Transverse colon (tissue), 4 donors: ENCODE measurements at regions not wholly inside any gene's neighbourhood (a gene's known extent, or its start where the extent isn't known, plus 50 kb on each side); places are given as distances from the start of the nearest gene placed in this dataset.

Experiments used
- DNase-seq: peaks from one replicate; pipeline ENCODE4 v3.0.0-alpha.2; 2019
- H3K27ac ChIP-seq, 4 donors: fragments of 200-600 bp; sonication (generic); 2 replicates each; pipeline ENCODE4 v1.5.1; 2016 to 2018; ENCODE audit warnings: inconsistent platforms in 4 of 4
- H3K27me3 ChIP-seq: fragments of 200-600 bp; sonication (generic); 2 replicates; pipeline ENCODE4 v1.5.1; 2017; ENCODE audit warnings: inconsistent platforms
- H3K36me3 ChIP-seq, 4 donors: fragments of 200-600 bp; sonication (generic); 2 replicates each; pipeline ENCODE4 v1.5.1; 2017 to 2019; ENCODE audit warnings: inconsistent platforms in 4 of 4
- H3K4me1 ChIP-seq, 4 donors: fragments of 200-600 bp; sonication (generic); 2 replicates each; pipeline ENCODE4 v1.5.1; 2017 to 2020; ENCODE audit warnings: inconsistent platforms in 4 of 4
- H3K4me3 ChIP-seq, 4 donors: fragments of 200-600 bp; sonication (generic); 1 replicate in 1 of 4; 2 replicates in 3 of 4; pipeline versions ENCODE4 v1.5.1 to v1.6.1; 2017 to 2019; ENCODE audit warnings: inconsistent platforms in 4 of 4
- H3K9me3 ChIP-seq, 2 donors: fragments of 200-600 bp; sonication (generic); 2 replicates each; pipeline ENCODE4 v1.5.1; 2017 to 2019; ENCODE audit warnings: inconsistent platforms in 2 of 2
- EP300 ChIP-seq: sonication (generic); formaldehyde crosslinking; IDR thresholded peaks from one replicate; pipeline ENCODE4 v1.6.1; 2017; ENCODE audit warnings: antibody characterized with exemption, low read depth
- POLR2A ChIP-seq: fragments of 450-650 bp; IDR thresholded peaks from one replicate; pipeline ENCODE4 v1.6.1; 2016; ENCODE audit warnings: antibody characterized with exemption, mild to moderate bottlenecking, moderate library complexity
- POLR2AphosphoS5 ChIP-seq, 3 donors: sonication (generic); formaldehyde crosslinking; IDR thresholded peaks; one replicate each; pipeline ENCODE4 v1.6.1; 2016; ENCODE audit warnings: antibody characterized with exemption in 3 of 3
- WGBS, 2 donors: methylation state at CpG; one replicate each; pipeline ENCODE4 v1.1.5; 2018; ENCODE audit warnings: low coverage in 1 of 2; 5-methylcytosine and 5-hydroxymethylcytosine counted together
- in situ Hi-C, 4 donors: fragments of 200-750 bp; cut with MboI; loops; one replicate each; pipeline versions ENCODE4 v1.15.0 to v1.15.1; 2017; ENCODE audit warnings: low sequenced_read_pairs in 3 of 4, low pct_ligation_motif_present in 1 of 4, low pct_unique_long_range_greater_than_20kb in 1 of 4
- intact Hi-C: fragments of 100-400 bp; cut with DNase I; formaldehyde crosslinking; loops from one replicate; pipeline ENCODE4 v1.15.1; 2023; ENCODE audit warnings: low total_unique reads
- TF ChIP-seq, protein P1 (sequence below), 5 experiments: fragments of 200-600 bp in 3 of 5; fragments of 450-650 bp in 2 of 5; sonication (generic) in 3 of 5; IDR thresholded peaks; 1 replicate in 2 of 5; 2 replicates in 3 of 5; pipeline ENCODE4 v1.5.1; 2016 to 2017; ENCODE audit warnings: antibody characterized with exemption in 5 of 5, inconsistent platforms in 3 of 5, mild to moderate bottlenecking in 2 of 5, moderate library complexity in 1 of 5

DNA sequence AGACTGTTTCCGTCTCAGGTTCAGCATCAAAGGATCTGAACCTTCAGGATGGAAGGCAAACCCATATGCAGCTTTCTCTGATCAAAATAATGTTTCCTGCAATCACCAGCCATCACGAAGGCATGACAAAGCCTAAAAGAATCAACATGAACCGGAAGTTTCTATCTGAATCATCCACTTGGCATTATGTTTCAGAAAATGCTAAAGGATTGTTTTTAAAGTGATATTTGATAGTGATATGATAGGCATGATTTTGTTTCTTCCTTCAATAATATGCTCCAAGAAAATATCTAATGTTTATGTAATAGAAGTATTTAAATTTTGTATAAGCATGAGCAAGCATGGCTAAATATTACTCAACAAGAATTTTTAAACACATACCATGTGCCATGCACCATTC is 219.6 kb downstream of the PLK2 start:
- no peaks in the 10 kb centered on the region for H3K36me3 ChIP-seq
- no peaks in the 10 kb centered on the region for H3K27me3 ChIP-seq
- H3K4me1 ChIP-seq: no peaks in the 10 kb centered on the region
- in situ Hi-C loops: no loop called here
- intact Hi-C loops: no loop called here
- H3K9me3 ChIP-seq: no peaks in the 10 kb centered on the region
- no peak overlapping the region for H3K27ac ChIP-seq
- TF ChIP-seq POLR2A: no peak
- TF ChIP-seq EP300: no peak
- TF ChIP-seq, protein P1, sequence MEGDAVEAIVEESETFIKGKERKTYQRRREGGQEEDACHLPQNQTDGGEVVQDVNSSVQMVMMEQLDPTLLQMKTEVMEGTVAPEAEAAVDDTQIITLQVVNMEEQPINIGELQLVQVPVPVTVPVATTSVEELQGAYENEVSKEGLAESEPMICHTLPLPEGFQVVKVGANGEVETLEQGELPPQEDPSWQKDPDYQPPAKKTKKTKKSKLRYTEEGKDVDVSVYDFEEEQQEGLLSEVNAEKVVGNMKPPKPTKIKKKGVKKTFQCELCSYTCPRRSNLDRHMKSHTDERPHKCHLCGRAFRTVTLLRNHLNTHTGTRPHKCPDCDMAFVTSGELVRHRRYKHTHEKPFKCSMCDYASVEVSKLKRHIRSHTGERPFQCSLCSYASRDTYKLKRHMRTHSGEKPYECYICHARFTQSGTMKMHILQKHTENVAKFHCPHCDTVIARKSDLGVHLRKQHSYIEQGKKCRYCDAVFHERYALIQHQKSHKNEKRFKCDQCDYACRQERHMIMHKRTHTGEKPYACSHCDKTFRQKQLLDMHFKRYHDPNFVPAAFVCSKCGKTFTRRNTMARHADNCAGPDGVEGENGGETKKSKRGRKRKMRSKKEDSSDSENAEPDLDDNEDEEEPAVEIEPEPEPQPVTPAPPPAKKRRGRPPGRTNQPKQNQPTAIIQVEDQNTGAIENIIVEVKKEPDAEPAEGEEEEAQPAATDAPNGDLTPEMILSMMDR (IDR thresholded peaks at IDR 0.05): no peak
- no peak for TF ChIP-seq POLR2AphosphoS5 (IDR thresholded peaks at IDR 0.05)
- DNase-seq: no peak
- H3K4me3 ChIP-seq: no peak overlapping the region
- 79 to 82% methylated on average over 3 of the region's 3 CpGs for WGBS, 2 donors

DNA sequence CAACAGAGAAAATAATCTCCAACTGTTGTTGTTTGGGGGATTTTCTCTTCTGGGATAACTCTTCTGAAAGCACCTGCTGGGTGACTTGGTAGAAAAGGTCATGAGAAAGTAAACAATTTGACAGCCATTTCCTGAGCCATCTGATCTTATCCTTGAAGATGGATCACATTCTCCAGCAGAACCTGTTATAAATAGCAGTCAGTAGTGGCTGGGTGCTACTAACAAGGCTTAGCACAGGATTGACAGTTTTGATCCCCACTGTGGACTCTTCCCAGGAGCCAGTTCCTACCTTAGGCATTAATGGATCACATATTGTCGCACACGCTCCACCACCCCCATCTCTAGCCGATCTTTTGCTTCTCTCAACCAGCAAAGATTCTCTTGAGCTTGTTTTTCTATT is 220.2 kb downstream of the PLK2 start:
- Histone ChIP-seq H3K27ac (no peak overlapping the region), H3K4me1 (no peaks in the 10 kb centered on the region), H3K27me3 (no peaks in the 10 kb centered on the region), H3K9me3 (no peaks in the 10 kb centered on the region), H3K4me3 (no peak overlapping the region), H3K36me3 (no peaks in the 10 kb centered on the region)
- intact Hi-C loops (no loop called here), in situ Hi-C loops (no loop called here)
- TF ChIP-seq POLR2AphosphoS5 (IDR thresholded peaks at IDR 0.05) (no peak), EP300 (no peak), POLR2A (no peak)
- TF ChIP-seq, protein P1 (IDR thresholded peaks at IDR 0.05): no peak
- 63 to 97% methylated on average over 3 of the region's 3 CpGs for WGBS, 2 donors
- no peak for DNase-seq

DNA sequence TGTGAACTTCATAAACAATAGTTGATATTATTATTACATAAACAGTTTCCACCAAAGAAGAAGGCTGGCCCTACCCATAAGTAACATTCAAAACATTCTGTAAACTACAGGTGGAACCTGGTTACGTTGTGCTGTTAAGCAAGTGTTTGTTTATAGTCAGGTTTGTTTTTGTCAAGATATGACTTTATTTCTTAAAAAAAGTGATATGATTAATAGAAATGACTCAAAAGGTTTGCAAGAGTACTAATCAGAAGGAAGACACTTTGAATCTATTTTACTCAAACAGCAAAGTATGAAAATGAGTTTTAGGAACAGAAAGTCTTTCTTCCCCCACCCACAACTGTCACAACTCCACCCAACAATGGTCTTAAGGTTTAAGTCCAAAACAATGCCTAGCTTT is 220.8 kb downstream of the PLK2 start:
- no peak for TF ChIP-seq EP300
- no peak for TF ChIP-seq POLR2A
- TF ChIP-seq, protein P1 (IDR thresholded peaks at IDR 0.05): no peak
- no peak for TF ChIP-seq POLR2AphosphoS5 (IDR thresholded peaks at IDR 0.05)
- intact Hi-C loops (no loop called here), in situ Hi-C loops (no loop called here)
- 61% methylated on average over 1 of the region's 1 CpG; no CpG with 5 or more reads in 1 of the 2 donors for WGBS, 2 donors
- Histone ChIP-seq H3K27ac (no peak overlapping the region), H3K4me3 (no peak overlapping the region), H3K9me3 (no peaks in the 10 kb centered on the region), H3K36me3 (no peaks in the 10 kb centered on the region), H3K4me1 (no peaks in the 10 kb centered on the region), H3K27me3 (no peaks in the 10 kb centered on the region)
- DNase-seq: no peak

DNA sequence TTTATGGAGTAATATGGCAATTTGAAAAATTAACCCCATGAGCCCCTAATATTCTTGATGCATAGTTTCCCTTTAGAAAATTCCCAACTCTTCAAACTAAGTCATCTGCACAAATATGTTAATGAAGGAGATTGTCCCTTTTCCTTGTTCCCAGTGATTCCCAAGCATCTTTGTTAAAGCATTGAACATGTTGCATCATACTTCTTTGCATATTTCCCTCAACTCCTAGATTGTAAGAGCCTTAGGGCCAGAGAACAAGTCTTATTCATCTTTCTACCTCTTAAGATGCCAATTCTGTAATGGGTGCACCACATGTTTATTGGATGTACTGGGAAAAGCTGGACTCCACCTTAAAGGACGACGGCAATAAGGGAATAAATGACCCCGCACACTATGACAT is 223.4 kb downstream of the PLK2 start:
- DNase-seq: no peak
- 89 to 94% methylated on average over 3 of the region's 3 CpGs for WGBS, 2 donors
- no peaks in the 10 kb centered on the region for H3K4me1 ChIP-seq
- no peak for TF ChIP-seq EP300
- no peak for TF ChIP-seq POLR2AphosphoS5 (IDR thresholded peaks at IDR 0.05)
- TF ChIP-seq, protein P1 (IDR thresholded peaks at IDR 0.05): no peak
- no peak for TF ChIP-seq POLR2A
- intact Hi-C loops: no loop called here
- in situ Hi-C loops: no loop called here
- no peaks in the 10 kb centered on the region for H3K27me3 ChIP-seq
- H3K9me3 ChIP-seq: no peaks in the 10 kb centered on the region
- no peaks in the 10 kb centered on the region for H3K36me3 ChIP-seq
- H3K27ac ChIP-seq: no peak overlapping the region
- H3K4me3 ChIP-seq: no peak overlapping the region
